ENCODE measurements at regions not wholly inside any gene's neighbourhood (a gene's known extent, or its start where the extent isn't known, plus 50 kb on each side); places are given as distances from the start of the nearest gene placed in this dataset.

GRCh38 chr2:183459466-183459865 lies 335.2 kb downstream of the NUP35 start:
- TF ChIP-seq, protein P1, sequence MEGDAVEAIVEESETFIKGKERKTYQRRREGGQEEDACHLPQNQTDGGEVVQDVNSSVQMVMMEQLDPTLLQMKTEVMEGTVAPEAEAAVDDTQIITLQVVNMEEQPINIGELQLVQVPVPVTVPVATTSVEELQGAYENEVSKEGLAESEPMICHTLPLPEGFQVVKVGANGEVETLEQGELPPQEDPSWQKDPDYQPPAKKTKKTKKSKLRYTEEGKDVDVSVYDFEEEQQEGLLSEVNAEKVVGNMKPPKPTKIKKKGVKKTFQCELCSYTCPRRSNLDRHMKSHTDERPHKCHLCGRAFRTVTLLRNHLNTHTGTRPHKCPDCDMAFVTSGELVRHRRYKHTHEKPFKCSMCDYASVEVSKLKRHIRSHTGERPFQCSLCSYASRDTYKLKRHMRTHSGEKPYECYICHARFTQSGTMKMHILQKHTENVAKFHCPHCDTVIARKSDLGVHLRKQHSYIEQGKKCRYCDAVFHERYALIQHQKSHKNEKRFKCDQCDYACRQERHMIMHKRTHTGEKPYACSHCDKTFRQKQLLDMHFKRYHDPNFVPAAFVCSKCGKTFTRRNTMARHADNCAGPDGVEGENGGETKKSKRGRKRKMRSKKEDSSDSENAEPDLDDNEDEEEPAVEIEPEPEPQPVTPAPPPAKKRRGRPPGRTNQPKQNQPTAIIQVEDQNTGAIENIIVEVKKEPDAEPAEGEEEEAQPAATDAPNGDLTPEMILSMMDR (optimal IDR thresholded peaks at IDR 0.05 in 1 of 3, IDR thresholded peaks at IDR 0.05 in 1 of 3, conservative IDR thresholded peaks at IDR 0.05 in 1 of 3; ENCODE audit: extremely low read depth in 1 of 3, insufficient read depth in 2 of 3, low read length in 3 of 3) = no peak
- no peak for TF ChIP-seq EZH2 (IDR thresholded peaks at IDR 0.05; ENCODE audit: low read length)

All from keratinocyte (primary cell).